ENCODE measurements at regions not wholly inside any gene's neighbourhood (a gene's known extent, or its start where the extent isn't known, plus 50 kb on each side); places are given as distances from the start of the nearest gene placed in this dataset.

GRCh38 chr2:193894081-193894480, 1699.3 kb upstream of the TMEFF2 start:
- no peak for TF ChIP-seq CTCF (IDR thresholded peaks at IDR 0.05)
- TF ChIP-seq POLR2A (IDR thresholded peaks at IDR 0.05) = no peak
